Lower leg skin (tissue), 4 donors: ENCODE measurements at regions not wholly inside any gene's neighbourhood (a gene's known extent, or its start where the extent isn't known, plus 50 kb on each side); places are given as distances from the start of the nearest gene placed in this dataset.

ENCODE experiments used
- DNase-seq, 2 donors: peaks; one replicate each; pipeline ENCODE4 v3.0.0-alpha.2; 2019; ENCODE audit warnings: low spot score in 2 of 2
- H3K4me3 ChIP-seq: fragments of 200-600 bp; sonication (generic); 2 replicates; pipeline ENCODE4 v1.5.1; 2017; ENCODE audit warnings: mild to moderate bottlenecking, low read depth; ENCODE audit not compliant: poor library complexity, severe bottlenecking
- POLR2A ChIP-seq, 2 donors: fragments of 450-650 bp; IDR thresholded peaks; one replicate each; pipeline ENCODE4 v1.6.1; 2016 to 2017; ENCODE audit warnings: antibody characterized with exemption in 2 of 2, mild to moderate bottlenecking in 1 of 2, moderate library complexity in 1 of 2
- WGBS, 2 donors: methylation state at CpG; one replicate each; pipeline ENCODE4 v1.1.5; 2018; 5-methylcytosine and 5-hydroxymethylcytosine counted together
- intact Hi-C: fragments of 100-400 bp; cut with DNase I; formaldehyde crosslinking; loops from one replicate; pipeline ENCODE4 v1.15.0; 2023; ENCODE audit warnings: low total_unique reads
- TF ChIP-seq, protein P1 (sequence below), 3 donors: fragments of 450-650 bp; IDR thresholded peaks; one replicate each; pipeline ENCODE4 v1.5.1; 2016; ENCODE audit warnings: antibody characterized with exemption in 3 of 3, mild to moderate bottlenecking in 3 of 3, moderate library complexity in 2 of 3

DNA sequence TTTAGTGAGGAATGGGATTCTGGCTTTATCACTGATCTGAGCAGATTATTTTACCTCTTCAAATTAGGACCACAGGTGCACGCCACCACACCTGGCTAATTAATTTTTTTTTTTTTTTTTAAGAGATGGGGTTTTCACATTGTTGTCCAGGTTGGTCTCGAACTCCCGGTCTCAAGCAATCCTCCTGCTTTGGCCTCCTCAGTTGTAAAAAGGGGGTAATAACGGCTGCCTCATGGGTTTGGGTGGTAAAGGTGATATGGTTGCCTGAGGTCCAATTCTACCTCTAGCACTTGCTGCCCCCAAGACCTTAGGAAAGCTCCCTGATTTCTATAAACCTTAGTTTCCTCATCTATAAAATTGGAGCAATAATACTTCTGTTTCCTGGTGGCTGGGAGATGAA is 130.7 kb upstream of the HS3ST2 start:
- intact Hi-C loops = no loop called here
- DNase-seq = peak in 1 of 2 donors; percentile 61
- WGBS, 2 donors = 89 to 96% methylated on average over 4 of the region's 4 CpGs
- H3K4me3 ChIP-seq = no peak overlapping the region
- TF ChIP-seq POLR2A (IDR thresholded peaks at IDR 0.05) = no peak
- TF ChIP-seq, protein P1, sequence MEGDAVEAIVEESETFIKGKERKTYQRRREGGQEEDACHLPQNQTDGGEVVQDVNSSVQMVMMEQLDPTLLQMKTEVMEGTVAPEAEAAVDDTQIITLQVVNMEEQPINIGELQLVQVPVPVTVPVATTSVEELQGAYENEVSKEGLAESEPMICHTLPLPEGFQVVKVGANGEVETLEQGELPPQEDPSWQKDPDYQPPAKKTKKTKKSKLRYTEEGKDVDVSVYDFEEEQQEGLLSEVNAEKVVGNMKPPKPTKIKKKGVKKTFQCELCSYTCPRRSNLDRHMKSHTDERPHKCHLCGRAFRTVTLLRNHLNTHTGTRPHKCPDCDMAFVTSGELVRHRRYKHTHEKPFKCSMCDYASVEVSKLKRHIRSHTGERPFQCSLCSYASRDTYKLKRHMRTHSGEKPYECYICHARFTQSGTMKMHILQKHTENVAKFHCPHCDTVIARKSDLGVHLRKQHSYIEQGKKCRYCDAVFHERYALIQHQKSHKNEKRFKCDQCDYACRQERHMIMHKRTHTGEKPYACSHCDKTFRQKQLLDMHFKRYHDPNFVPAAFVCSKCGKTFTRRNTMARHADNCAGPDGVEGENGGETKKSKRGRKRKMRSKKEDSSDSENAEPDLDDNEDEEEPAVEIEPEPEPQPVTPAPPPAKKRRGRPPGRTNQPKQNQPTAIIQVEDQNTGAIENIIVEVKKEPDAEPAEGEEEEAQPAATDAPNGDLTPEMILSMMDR (IDR thresholded peaks at IDR 0.05) = no peak

DNA sequence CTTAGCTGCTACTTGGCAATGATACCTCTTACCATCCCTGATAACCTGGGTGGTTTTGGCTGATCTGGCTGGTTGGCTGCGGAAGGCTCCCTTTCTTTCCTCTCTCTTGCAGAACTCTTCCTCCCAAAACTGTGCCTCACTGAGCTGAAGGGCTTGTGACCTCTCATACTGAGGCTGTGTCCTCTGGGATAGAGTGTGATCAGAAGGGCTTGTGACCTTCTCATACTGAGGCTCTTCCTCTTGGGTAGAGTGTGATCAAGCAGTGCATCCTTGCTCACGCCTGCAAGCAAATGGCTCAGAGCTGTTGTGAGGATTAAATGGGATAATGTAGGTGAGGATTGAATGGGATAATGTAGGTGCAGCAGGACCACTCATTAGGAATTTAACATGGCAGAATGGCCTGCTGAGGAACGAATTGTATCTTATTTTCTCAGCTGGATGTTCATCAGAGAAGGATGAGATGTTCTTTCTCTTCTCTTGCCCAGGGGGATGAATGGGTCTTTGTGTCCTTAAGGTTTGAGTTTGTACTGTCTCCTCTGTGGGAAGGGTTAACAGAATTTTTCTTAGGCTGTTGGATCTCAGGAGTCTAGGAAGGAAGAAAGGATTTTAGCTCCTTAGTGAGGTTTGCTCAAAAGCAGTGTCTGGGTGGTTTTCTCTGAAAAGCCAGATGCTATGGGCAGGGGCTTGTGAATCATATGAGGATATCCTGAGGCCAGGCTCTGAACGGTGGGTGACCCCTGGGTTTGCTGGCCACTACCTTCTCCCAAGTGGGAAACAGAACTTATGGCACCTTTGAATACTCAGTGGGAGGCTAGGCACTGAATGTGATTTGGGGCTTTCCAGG is 130.0 kb upstream of the HS3ST2 start:
- 70 to 76% methylated on average over 4 of the region's 4 CpGs for WGBS, 2 donors
- H3K4me3 ChIP-seq = no peak overlapping the region
- intact Hi-C loops = no loop called here
- DNase-seq = peak; percentile 28 to 84
- TF ChIP-seq, protein P1 (IDR thresholded peaks at IDR 0.05) = no peak
- no peak for TF ChIP-seq POLR2A (IDR thresholded peaks at IDR 0.05)

DNA sequence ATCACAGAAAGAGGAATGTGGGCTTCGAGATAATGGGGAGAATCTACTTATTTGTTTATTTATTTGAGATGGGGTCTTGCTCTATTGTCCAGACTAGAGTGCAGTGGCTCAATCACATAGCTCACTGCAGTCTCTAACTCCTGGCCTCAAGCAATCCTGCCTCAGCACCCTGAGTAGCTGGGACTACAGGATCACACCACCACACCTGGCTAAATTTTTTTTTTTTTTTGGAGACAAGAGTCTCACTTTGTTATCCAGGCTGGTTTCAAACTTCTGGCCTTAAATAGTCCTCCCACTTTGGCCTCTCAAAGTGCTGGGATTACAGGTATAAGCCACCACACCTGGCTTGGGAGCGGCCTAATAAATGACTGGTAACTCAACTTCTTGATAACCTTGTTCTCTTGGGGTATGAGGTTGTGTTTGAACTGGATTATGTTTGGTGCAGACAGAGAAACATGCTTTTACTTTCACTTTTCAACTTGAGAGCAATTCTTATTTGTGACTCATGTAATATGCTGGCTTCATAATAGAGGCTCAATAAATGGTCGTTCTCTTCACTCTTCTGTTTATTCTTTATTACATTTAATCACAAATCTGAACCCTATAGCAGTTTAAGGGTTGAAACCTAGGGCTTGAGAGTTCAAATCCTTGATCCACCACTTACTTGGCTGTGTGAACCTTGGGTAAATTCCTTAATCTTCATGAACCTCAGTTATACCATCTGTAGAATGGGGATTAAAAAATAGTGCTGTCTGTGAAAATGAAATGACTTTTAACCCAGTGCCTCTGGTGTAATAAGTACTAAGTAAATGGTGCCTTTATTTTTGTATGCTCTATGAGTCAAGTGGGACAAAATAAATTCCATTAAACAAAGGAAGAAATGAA is 129.1 kb upstream of the HS3ST2 start:
- intact Hi-C loops = no loop called here
- TF ChIP-seq POLR2A (IDR thresholded peaks at IDR 0.05) = no peak
- TF ChIP-seq, protein P1 (IDR thresholded peaks at IDR 0.05) = no peak
- DNase-seq = peak in 1 of 2 donors; percentile 58
- 71 to 73% methylated on average over 3 of the region's 3 CpGs for WGBS, 2 donors
- no peak overlapping the region for H3K4me3 ChIP-seq

DNA sequence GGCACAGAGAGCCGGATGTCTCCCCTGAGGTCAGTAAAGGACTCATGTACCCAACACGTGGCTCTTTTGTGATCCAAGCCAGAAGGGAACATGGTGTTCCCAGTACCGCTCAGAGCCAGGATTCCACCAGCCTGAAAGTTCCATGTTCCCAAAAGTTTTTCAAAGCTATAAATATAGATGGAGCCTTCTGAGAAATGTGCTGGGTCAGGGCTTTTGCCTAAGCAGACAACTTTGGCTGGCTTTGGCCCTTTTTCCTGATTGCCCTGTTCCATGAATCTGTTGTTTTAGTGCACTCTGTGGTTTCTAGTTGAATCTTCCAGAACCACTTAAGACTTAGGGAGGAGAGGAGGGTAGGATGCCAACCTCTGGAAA is 128.5 kb upstream of the HS3ST2 start:
- 43 to 52% methylated on average over 3 of the region's 3 CpGs for WGBS, 2 donors
- no peak overlapping the region for H3K4me3 ChIP-seq
- TF ChIP-seq, protein P1 (IDR thresholded peaks at IDR 0.05) = no peak
- TF ChIP-seq POLR2A (IDR thresholded peaks at IDR 0.05) = no peak
- intact Hi-C loops = no loop called here
- peak; percentile 91 to 95 for DNase-seq

DNA sequence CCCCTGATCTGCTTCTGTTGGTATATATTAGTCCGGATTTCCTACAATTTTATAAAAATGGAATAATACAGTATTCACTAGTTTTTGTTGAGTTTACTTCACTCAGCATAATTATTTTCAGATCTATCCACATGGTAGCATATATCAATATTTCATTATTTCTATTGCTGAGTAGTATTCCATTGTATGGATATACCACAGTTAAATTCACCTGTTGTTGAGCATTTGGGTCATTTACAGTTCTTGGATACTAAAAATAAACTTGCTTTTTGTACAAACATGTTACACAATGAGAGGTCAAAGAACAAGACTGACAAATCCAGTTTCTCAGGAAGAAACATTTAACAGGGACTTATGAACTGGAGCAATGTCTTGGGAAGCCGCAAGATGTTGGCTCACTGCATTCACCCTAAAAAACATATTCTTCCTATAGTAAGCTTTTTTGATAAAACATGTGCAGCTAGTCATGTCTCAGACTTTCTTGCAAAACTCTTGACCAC is 126.9 kb upstream of the HS3ST2 start:
- intact Hi-C loops = no loop called here
- TF ChIP-seq, protein P1 (IDR thresholded peaks at IDR 0.05) = no peak
- no peak for TF ChIP-seq POLR2A (IDR thresholded peaks at IDR 0.05)
- DNase-seq = no peak
- WGBS, 2 donors = 48 to 98% methylated on average over 2 of the region's 2 CpGs
- no peak overlapping the region for H3K4me3 ChIP-seq
